Aorta (tissue), 5 donors: ENCODE measurements at regions not wholly inside any gene's neighbourhood (a gene's known extent, or its start where the extent isn't known, plus 50 kb on each side); places are given as distances from the start of the nearest gene placed in this dataset.

Experiments
- ATAC-seq: fragments of 200-7000 bp; cut with Tn5 transposase; one replicate; pipeline ENCODE4 v1.9.1; 2022; ENCODE audit warnings: moderate library complexity; ENCODE audit not compliant: low FRiP score
- DNase-seq, 2 donors: peaks; one replicate each; pipeline ENCODE4 v3.0.0-alpha.2; 2020
- H3K27ac ChIP-seq, 2 donors: one replicate each; pipeline ENCODE4 v1.5.1; 2013; ENCODE audit warnings: low read length in 2 of 2, mild to moderate bottlenecking in 2 of 2, moderate library complexity in 2 of 2, control low read depth in 1 of 2, inconsistent platforms in 1 of 2, low read depth in 1 of 2
- H3K27me3 ChIP-seq, 2 donors: one replicate each; pipeline ENCODE4 v1.6.1; 2013; ENCODE audit warnings: control low read depth in 1 of 2, low read length in 1 of 2, mild to moderate bottlenecking in 1 of 2, moderate library complexity in 1 of 2; ENCODE audit not compliant: insufficient read depth in 2 of 2, control insufficient read depth in 1 of 2
- H3K36me3 ChIP-seq, 2 donors: one replicate each; pipeline ENCODE4 v1.6.1; 2013; ENCODE audit warnings: control low read depth in 1 of 2, low read length in 1 of 2, mild to moderate bottlenecking in 1 of 2; ENCODE audit not compliant: insufficient read depth in 2 of 2, control insufficient read depth in 1 of 2
- H3K4me1 ChIP-seq, 2 donors: one replicate each; pipeline ENCODE4 v1.6.1; 2013; ENCODE audit warnings: low read length in 2 of 2, control low read depth in 1 of 2, mild to moderate bottlenecking in 1 of 2, moderate library complexity in 1 of 2; ENCODE audit not compliant: insufficient read depth in 2 of 2, control insufficient read depth in 1 of 2
- H3K4me3 ChIP-seq, 2 donors: one replicate each; pipeline ENCODE4 v1.5.1; 2013; ENCODE audit warnings: low read length in 2 of 2, control low read depth in 1 of 2, mild to moderate bottlenecking in 1 of 2
- H3K9me3 ChIP-seq: one replicate; pipeline ENCODE4 v1.6.1; 2013; ENCODE audit warnings: mild to moderate bottlenecking, low read length; ENCODE audit not compliant: control insufficient read depth
- WGBS, 2 donors: extraction: QIAGEN DNeasy Blood & Tissue Kit; methylation state at CpG; one replicate each; pipeline ENCODE4 v1.1.7; 2013; 5-methylcytosine and 5-hydroxymethylcytosine counted together
- intact Hi-C, 2 donors: fragments of 100-400 bp; cut with DNase I; formaldehyde crosslinking; loops; one replicate each; pipeline versions ENCODE4 v1.14.2 to v1.15.0; 2022
- donor health status: healthy with polysubstance abuse.
- donor health status: Bipolar disorder and iron deficiency.
- donor health status: DM: no; HTN: no; CAD: no.
- donor health status: DM: no; HTN: no; CAD: no.
- donor health status: DM: yes; HTN: yes; CAD: no.

- intact Hi-C loops: no loop called here
- ATAC-seq (peak; percentile 53), DNase-seq (peak; percentile 65 to 68)
- WGBS, 2 donors: 40 to 44% methylated on average over 5 of the region's 5 CpGs
- Histone ChIP-seq H3K4me1 (no peaks in the 10 kb centered on the region), H3K4me3 (no peak overlapping the region), H3K36me3 (no peaks in the 10 kb centered on the region), H3K27ac (no peak overlapping the region), H3K27me3 (no peaks in the 10 kb centered on the region), H3K9me3 (no peaks in the 10 kb centered on the region)
These were observed 158.6 kb upstream of the RBMS1 start for GRCh38 chr2:160652236-160652635.

- H3K4me1 ChIP-seq: no peaks in the 10 kb centered on the region
- H3K9me3 ChIP-seq: no peaks in the 10 kb centered on the region
- DNase-seq (no peak), ATAC-seq (no peak)
- H3K36me3 ChIP-seq: no peaks in the 10 kb centered on the region
- H3K27me3 ChIP-seq: no peaks in the 10 kb centered on the region
- intact Hi-C loops: no loop called here
- no peak overlapping the region for H3K4me3 ChIP-seq
- 19 to 25% methylated on average over 1 of the region's 1 CpG for WGBS, 2 donors
- H3K27ac ChIP-seq: no peak overlapping the region
These were observed 163.6 kb upstream of the RBMS1 start for GRCh38 chr2:160657196-160657595.

GRCh38 chr2:160658851-160659250 lies 165.2 kb upstream of the RBMS1 start:
- ATAC-seq: no peak
- DNase-seq: no peak
- Histone ChIP-seq H3K4me3 (no peak overlapping the region), H3K27me3 (no peaks in the 10 kb centered on the region), H3K36me3 (no peaks in the 10 kb centered on the region), H3K9me3 (no peaks in the 10 kb centered on the region), H3K4me1 (no peaks in the 10 kb centered on the region), H3K27ac (no peak overlapping the region)
- intact Hi-C loops: no loop called here

GRCh38 chr2:160660741-160661140 lies 167.1 kb upstream of the RBMS1 start:
- ATAC-seq: no peak
- Histone ChIP-seq H3K27ac (no peak overlapping the region), H3K36me3 (no peaks in the 10 kb centered on the region), H3K4me3 (no peak overlapping the region), H3K4me1 (no peaks in the 10 kb centered on the region), H3K27me3 (no peaks in the 10 kb centered on the region), H3K9me3 (no peaks in the 10 kb centered on the region)
- intact Hi-C loops: loop anchor here (10.0 kb wide), 2 partner anchors 236 to 246 kb away; no protein-coding TSS in a partner anchor
- DNase-seq: no peak
- 65 to 73% methylated on average over 2 of the region's 2 CpGs for WGBS, 2 donors

GRCh38 chr2:160664603-160665140 lies 171.1 kb upstream of the RBMS1 start:
- no peaks in the 10 kb centered on the region for H3K9me3 ChIP-seq
- no peak for ATAC-seq
- intact Hi-C loops: loop anchor here (5.0 to 10.0 kb wide), 3 partner anchors 167 to 250 kb away; no protein-coding TSS in a partner anchor

GRCh38 chr2:160666154-160667060 lies 172.8 kb upstream of the RBMS1 start:
- DNase-seq (no peak), ATAC-seq (peak; percentile 95)
- 1% methylated on average over 5 of the region's 5 CpGs for WGBS, 2 donors
- Histone ChIP-seq H3K4me3 (peak overlapping the region; percentile 8 to 18), H3K27me3 (no peaks in the 10 kb centered on the region), H3K4me1 (peaks cover 0 to 1% of the 10 kb centered on the region in 2 donors), H3K27ac (peak overlapping the region; percentile 74 to 82), H3K36me3 (no peaks in the 10 kb centered on the region), H3K9me3 (no peaks in the 10 kb centered on the region)
- intact Hi-C loops: loop anchor here (5.0 to 10.0 kb wide), 3 partner anchors 169 to 252 kb away; no protein-coding TSS in a partner anchor

More at GRCh38 chr2:160664603-160665140, 171.1 kb upstream of the RBMS1 start:
- WGBS, 2 donors: 94 to 98% methylated on average over 2 of the region's 2 CpGs
- Histone ChIP-seq H3K4me1 (peaks cover 0 to 1% of the 10 kb centered on the region in 2 donors), H3K27ac (no peak overlapping the region), H3K27me3 (no peaks in the 10 kb centered on the region), H3K4me3 (no peak overlapping the region), H3K36me3 (no peaks in the 10 kb centered on the region)
- DNase-seq: no peak

GRCh38 chr2:160667811-160668210 lies 174.2 kb upstream of the RBMS1 start:
- Histone ChIP-seq H3K4me3 (no peak overlapping the region), H3K27ac (no peak overlapping the region), H3K9me3 (no peaks in the 10 kb centered on the region), H3K27me3 (no peaks in the 10 kb centered on the region), H3K36me3 (no peaks in the 10 kb centered on the region), H3K4me1 (peaks cover 0 to 1% of the 10 kb centered on the region in 2 donors)
- ATAC-seq (no peak), DNase-seq (no peak)
- intact Hi-C loops: loop anchor here (5.0 to 10.0 kb wide), 3 partner anchors 171 to 253 kb away; no protein-coding TSS in a partner anchor

GRCh38 chr2:160670618-160671017 lies 177.0 kb upstream of the RBMS1 start:
- 93 to 95% methylated on average over 5 of the region's 5 CpGs for WGBS, 2 donors
- no peaks in the 10 kb centered on the region for H3K36me3 ChIP-seq

GRCh38 chr2:160672211-160672610 lies 178.6 kb upstream of the RBMS1 start:
- intact Hi-C loops: no loop called here
- no peaks in the 10 kb centered on the region for H3K4me1 ChIP-seq
- H3K27me3 ChIP-seq: no peaks in the 10 kb centered on the region
- H3K27ac ChIP-seq: no peak overlapping the region
- no peak overlapping the region for H3K4me3 ChIP-seq
- 12 to 21% methylated on average over 1 of the region's 1 CpG for WGBS, 2 donors
- H3K9me3 ChIP-seq: no peaks in the 10 kb centered on the region
- ATAC-seq (no peak), DNase-seq (no peak)
- no peaks in the 10 kb centered on the region for H3K36me3 ChIP-seq

More at GRCh38 chr2:160670618-160671017, 177.0 kb upstream of the RBMS1 start:
- Histone ChIP-seq H3K27ac (no peak overlapping the region), H3K4me3 (no peak overlapping the region), H3K27me3 (no peaks in the 10 kb centered on the region), H3K4me1 (peaks cover 0 to 1% of the 10 kb centered on the region in 2 donors), H3K9me3 (no peaks in the 10 kb centered on the region)
- intact Hi-C loops: no loop called here
- ATAC-seq: no peak
- DNase-seq: no peak
